Loucy (cell line): ENCODE measurements at regions not wholly inside any gene's neighbourhood (a gene's known extent, or its start where the extent isn't known, plus 50 kb on each side); places are given as distances from the start of the nearest gene placed in this dataset.

Experiments used
- H2AFZ ChIP-seq: fragments of 200-600 bp; sonication (generic); 2 replicates; pipeline ENCODE4 v1.6.0; 2016; ENCODE audit warnings: antibody characterized with exemption, mild to moderate bottlenecking, low read length, moderate library complexity
- H3F3A ChIP-seq: fragments of 200-600 bp; 2 replicates; pipeline ENCODE4 v1.6.0; 2016; ENCODE audit warnings: antibody characterized with exemption, low read depth, mild to moderate bottlenecking
- H3K27me3 ChIP-seq: fragments of 200-600 bp; sonication (generic); 2 replicates; pipeline ENCODE4 v1.6.1; 2014; ENCODE audit warnings: low read length, mild to moderate bottlenecking; ENCODE audit not compliant: insufficient read depth, poor library complexity, severe bottlenecking
- H3K36me3 ChIP-seq: fragments of 200-600 bp; sonication (generic); 2 replicates; pipeline ENCODE4 v1.6.1; 2016; ENCODE audit warnings: low read length; ENCODE audit not compliant: insufficient read depth
- H3K4me1 ChIP-seq: fragments of 200-600 bp; sonication (generic); 2 replicates; pipeline ENCODE4 v1.5.1; 2014; ENCODE audit warnings: low read length, mild to moderate bottlenecking; ENCODE audit not compliant: insufficient read depth, poor library complexity, severe bottlenecking
- H3K4me2 ChIP-seq: fragments of 200-600 bp; sonication (generic); 2 replicates; pipeline ENCODE4 v1.6.0; 2014; ENCODE audit warnings: antibody characterized with exemption, low read length, low read depth, mild to moderate bottlenecking; ENCODE audit not compliant: poor library complexity, severe bottlenecking
- H3K4me3 ChIP-seq: fragments of 200-600 bp; sonication (generic); 2 replicates; pipeline ENCODE4 v1.5.1; 2014; ENCODE audit warnings: low read length, mild to moderate bottlenecking, mixed read lengths; ENCODE audit not compliant: poor library complexity, severe bottlenecking
- H3K79me2 ChIP-seq: fragments of 200-600 bp; sonication (generic); 2 replicates; pipeline ENCODE4 v1.6.1; 2014; ENCODE audit warnings: low read length; ENCODE audit not compliant: insufficient read depth
- H3K9ac ChIP-seq: fragments of 200-600 bp; sonication (generic); 2 replicates; pipeline ENCODE4 v1.6.0; 2014; ENCODE audit warnings: mild to moderate bottlenecking, low read depth, low read length, moderate library complexity; ENCODE audit not compliant: poor library complexity, severe bottlenecking
- H3K9me2 ChIP-seq: fragments of 200-600 bp; sonication (generic); replicated peaks from 2 replicates; pipeline ENCODE4 v1.6.1; 2016; ENCODE audit warnings: low read depth, low read length, mixed read lengths
- H3K9me3 ChIP-seq: fragments of 200-600 bp; sonication (generic); 2 replicates; pipeline ENCODE4 v1.6.1; 2014; ENCODE audit warnings: mild to moderate bottlenecking, antibody characterized with exemption, low read length, low read depth; ENCODE audit not compliant: insufficient read depth
- H4K20me1 ChIP-seq: fragments of 200-600 bp; sonication (generic); 2 replicates; pipeline ENCODE4 v1.6.0; 2014; ENCODE audit warnings: antibody characterized with exemption, low read length, mild to moderate bottlenecking; ENCODE audit not compliant: insufficient read depth, poor library complexity, severe bottlenecking
- EZH2phosphoT487 ChIP-seq: fragments of 200-600 bp; IDR thresholded peaks from 2 replicates; pipeline ENCODE4 v1.6.1; 2018; ENCODE audit warnings: antibody characterized with exemption, mild to moderate bottlenecking, moderate library complexity, borderline replicate concordance
- TF ChIP-seq, protein P1 (sequence below): fragments of 200-600 bp; sonication (generic); conservative IDR thresholded peaks from 2 replicates; pipeline ENCODE4 v1.5.1; 2014; ENCODE audit warnings: mild to moderate bottlenecking, antibody characterized with exemption, low read length

- Histone ChIP-seq H3K9ac (no peak overlapping the region), H3K4me1 (no peaks in the 10 kb centered on the region)
These were observed 112.4 kb upstream of the VSTM2B start for GRCh38 chr19:29413435-29413834.

GRCh38 chr19:29415507-29415906 lies 110.3 kb upstream of the VSTM2B start:
- Histone ChIP-seq H3K9ac (no peak overlapping the region), H3K4me3 (no peak overlapping the region), H3K36me3 (no peaks in the 10 kb centered on the region), H4K20me1 (no peaks in the 10 kb centered on the region), H3K27me3 (no peaks in the 10 kb centered on the region), H3K4me2 (no peak overlapping the region), H3K9me2 (no peaks in the 10 kb centered on the region), H3K79me2 (no peaks in the 10 kb centered on the region), H3K9me3 (peaks cover 19% of the 10 kb centered on the region; the same call in 1 of the 2 replicates), H2AFZ (no peak overlapping the region), H3K4me1 (no peaks in the 10 kb centered on the region), H3F3A (no peaks in the 10 kb centered on the region)
- TF ChIP-seq EZH2phosphoT487 = no peak
- TF ChIP-seq, protein P1, sequence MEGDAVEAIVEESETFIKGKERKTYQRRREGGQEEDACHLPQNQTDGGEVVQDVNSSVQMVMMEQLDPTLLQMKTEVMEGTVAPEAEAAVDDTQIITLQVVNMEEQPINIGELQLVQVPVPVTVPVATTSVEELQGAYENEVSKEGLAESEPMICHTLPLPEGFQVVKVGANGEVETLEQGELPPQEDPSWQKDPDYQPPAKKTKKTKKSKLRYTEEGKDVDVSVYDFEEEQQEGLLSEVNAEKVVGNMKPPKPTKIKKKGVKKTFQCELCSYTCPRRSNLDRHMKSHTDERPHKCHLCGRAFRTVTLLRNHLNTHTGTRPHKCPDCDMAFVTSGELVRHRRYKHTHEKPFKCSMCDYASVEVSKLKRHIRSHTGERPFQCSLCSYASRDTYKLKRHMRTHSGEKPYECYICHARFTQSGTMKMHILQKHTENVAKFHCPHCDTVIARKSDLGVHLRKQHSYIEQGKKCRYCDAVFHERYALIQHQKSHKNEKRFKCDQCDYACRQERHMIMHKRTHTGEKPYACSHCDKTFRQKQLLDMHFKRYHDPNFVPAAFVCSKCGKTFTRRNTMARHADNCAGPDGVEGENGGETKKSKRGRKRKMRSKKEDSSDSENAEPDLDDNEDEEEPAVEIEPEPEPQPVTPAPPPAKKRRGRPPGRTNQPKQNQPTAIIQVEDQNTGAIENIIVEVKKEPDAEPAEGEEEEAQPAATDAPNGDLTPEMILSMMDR = no peak

More at GRCh38 chr19:29413435-29413834, 112.4 kb upstream of the VSTM2B start:
- H3K9me3 ChIP-seq = peaks cover 13% of the 10 kb centered on the region; the same call in 1 of the 2 replicates
- no peak overlapping the region for H3K4me3 ChIP-seq
- no peaks in the 10 kb centered on the region for H3K36me3 ChIP-seq
- TF ChIP-seq EZH2phosphoT487 = no peak
- TF ChIP-seq, protein P1 = no peak
- no peaks in the 10 kb centered on the region for H4K20me1 ChIP-seq
- no peak overlapping the region for H2AFZ ChIP-seq
- no peaks in the 10 kb centered on the region for H3K79me2 ChIP-seq
- no peaks in the 10 kb centered on the region for H3F3A ChIP-seq
- H3K27me3 ChIP-seq = no peaks in the 10 kb centered on the region
- no peaks in the 10 kb centered on the region for H3K9me2 ChIP-seq
- H3K4me2 ChIP-seq = no peak overlapping the region

DNA sequence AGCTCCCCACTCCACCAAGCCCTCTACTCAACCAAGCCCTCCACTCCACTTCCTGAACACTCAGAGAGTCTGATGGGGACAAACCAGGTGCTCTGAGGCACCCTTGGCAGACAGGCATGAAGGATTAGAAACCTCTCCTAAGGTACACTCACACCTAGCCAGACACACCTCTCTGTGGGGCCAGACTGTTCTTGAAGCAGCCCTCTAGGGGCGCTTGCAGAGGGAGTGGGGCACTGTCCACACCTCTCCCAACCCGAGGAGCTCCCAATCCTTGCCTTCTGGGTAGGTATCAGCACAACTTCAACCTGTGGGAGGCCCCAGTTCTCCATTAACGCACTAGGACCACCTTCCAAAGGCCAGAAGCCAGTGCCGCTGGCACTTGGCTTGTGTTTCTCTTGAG lies 108.7 kb upstream of the VSTM2B start:
- Histone ChIP-seq H3K27me3 (no peaks in the 10 kb centered on the region), H3K9me3 (peaks cover 16% of the 10 kb centered on the region; the same call in 1 of the 2 replicates), H3K36me3 (no peaks in the 10 kb centered on the region), H3K4me2 (no peak overlapping the region), H3K4me3 (no peak overlapping the region), H3K9me2 (no peaks in the 10 kb centered on the region), H3K4me1 (no peaks in the 10 kb centered on the region), H3K79me2 (no peaks in the 10 kb centered on the region), H2AFZ (no peak overlapping the region), H3K9ac (no peak overlapping the region), H4K20me1 (no peaks in the 10 kb centered on the region), H3F3A (no peaks in the 10 kb centered on the region)
- TF ChIP-seq EZH2phosphoT487 = no peak
- TF ChIP-seq, protein P1 = no peak
